Neural progenitor cell (in vitro differentiated cells): ENCODE measurements at regions not wholly inside any gene's neighbourhood (a gene's known extent, or its start where the extent isn't known, plus 50 kb on each side); places are given as distances from the start of the nearest gene placed in this dataset.

Experiments used
- DNase-seq: peaks from one replicate; pipeline ENCODE4 v3.0.0-alpha.2; 2016; ENCODE audit warnings: low spot score
- H2AFZ ChIP-seq: fragments of 200-600 bp; sonication (generic); replicated peaks from 2 replicates; pipeline ENCODE4 v1.6.1; 2016; ENCODE audit warnings: antibody characterized with exemption
- H3F3A ChIP-seq: fragments of 200-600 bp; sonication (generic); 2 replicates; pipeline ENCODE4 v1.6.1; 2016; ENCODE audit warnings: antibody characterized with exemption, low read depth
- H3K27ac ChIP-seq: fragments of 200-600 bp; sonication (generic); 2 replicates; pipeline ENCODE4 v1.5.1; 2016; ENCODE audit warnings: mild to moderate bottlenecking
- H3K27me3 ChIP-seq: fragments of 200-600 bp; sonication (generic); 2 replicates; pipeline ENCODE4 v1.6.1; 2016; ENCODE audit warnings: mild to moderate bottlenecking, moderate library complexity
- H3K36me3 ChIP-seq: fragments of 200-600 bp; sonication (generic); 2 replicates; pipeline ENCODE4 v1.5.1; 2016
- H3K4me1 ChIP-seq: fragments of 200-600 bp; sonication (generic); 2 replicates; pipeline ENCODE4 v1.6.1; 2016; ENCODE audit warnings: mixed run types
- H3K4me2 ChIP-seq: fragments of 200-600 bp; sonication (generic); 2 replicates; pipeline ENCODE4 v1.6.1; 2016
- H3K4me3 ChIP-seq: fragments of 200-600 bp; sonication (generic); 2 replicates; pipeline ENCODE4 v1.5.1; 2016
- H3K79me2 ChIP-seq: fragments of 200-600 bp; sonication (generic); 2 replicates; pipeline ENCODE4 v1.6.1; 2016; ENCODE audit warnings: low read depth
- H3K9ac ChIP-seq: fragments of 200-600 bp; sonication (generic); 2 replicates; pipeline ENCODE4 v1.6.1; 2016
- H3K9me3 ChIP-seq: fragments of 200-600 bp; sonication (generic); 2 replicates; pipeline ENCODE4 v1.5.1; 2016; ENCODE audit warnings: low read depth
- H4K20me1 ChIP-seq: fragments of 200-600 bp; sonication (generic); 2 replicates; pipeline ENCODE4 v1.6.1; 2016; ENCODE audit warnings: low read depth
- H3K27ac Mint-ChIP-seq: 3 replicates; pipeline ENCODE4 v1.8.0; 2021; ENCODE audit warnings: mixed read lengths
- H3K27me3 Mint-ChIP-seq: 2 replicates; pipeline ENCODE4 v1.8.0; 2022; ENCODE audit warnings: low read depth, mild to moderate bottlenecking, inconsistent platforms, moderate library complexity, mixed read lengths; ENCODE audit not compliant: insufficient read depth
- H3K36me3 Mint-ChIP-seq: 3 replicates; pipeline ENCODE4 v1.8.0; 2021; ENCODE audit warnings: mixed read lengths
- H3K4me1 Mint-ChIP-seq: 3 replicates; pipeline ENCODE4 v1.8.0; 2021; ENCODE audit warnings: mixed read lengths
- H3K4me3 Mint-ChIP-seq: 3 replicates; pipeline ENCODE4 v1.8.0; 2021; ENCODE audit warnings: mild to moderate bottlenecking, moderate library complexity, mixed read lengths
- H3K9me3 Mint-ChIP-seq: 3 replicates; pipeline ENCODE4 v1.8.0; 2020; ENCODE audit warnings: mixed read lengths
- CTCF ChIP-seq: fragments of 200-600 bp; sonication (generic); IDR thresholded peaks from 2 replicates; pipeline ENCODE4 v1.5.1; 2017; ENCODE audit warnings: antibody characterized with exemption, mild to moderate bottlenecking
- EZH2 ChIP-seq: fragments of 200-600 bp; sonication (generic); IDR thresholded peaks from 2 replicates; pipeline ENCODE4 v1.6.1; 2017; ENCODE audit warnings: antibody characterized with exemption, mild to moderate bottlenecking, moderate library complexity
- EZH2phosphoT487 ChIP-seq: fragments of 200-600 bp; sonication (generic); IDR thresholded peaks from 2 replicates; pipeline ENCODE4 v1.6.1; 2017; ENCODE audit warnings: antibody characterized with exemption

GRCh38 chr4:117515921-117516320, 430.5 kb upstream of the TRAM1L1 start:
- Histone ChIP-seq H3K9ac (no peak overlapping the region), H2AFZ (no peak overlapping the region), H3K27ac (no peak overlapping the region), H3K36me3 (no peaks in the 10 kb centered on the region), H3K79me2 (no peaks in the 10 kb centered on the region), H3K27me3 (no peaks in the 10 kb centered on the region), H3K4me2 (no peak overlapping the region), H4K20me1 (no peaks in the 10 kb centered on the region), H3K9me3 (no peaks in the 10 kb centered on the region), H3K4me3 (no peak overlapping the region), H3F3A (no peaks in the 10 kb centered on the region), H3K4me1 (peaks cover 12% of the 10 kb centered on the region)
- TF ChIP-seq EZH2phosphoT487 (no peak), CTCF (no peak), EZH2 (no peak)
- peaks cover 14% of the 10 kb centered on the region for H3K4me1 Mint-ChIP-seq
- H3K27me3 Mint-ChIP-seq: peaks cover 4% of the 10 kb centered on the region
- no peak overlapping the region for H3K27ac Mint-ChIP-seq
- H3K9me3 Mint-ChIP-seq: peaks cover 20% of the 10 kb centered on the region
- no peak overlapping the region for H3K4me3 Mint-ChIP-seq
- H3K36me3 Mint-ChIP-seq: no peaks in the 10 kb centered on the region
- no peak for DNase-seq

GRCh38 chr4:117527601-117528000, 442.2 kb upstream of the TRAM1L1 start:
- TF ChIP-seq CTCF (no peak), EZH2phosphoT487 (no peak), EZH2 (no peak)
- H3K27ac ChIP-seq: no peak overlapping the region
- DNase-seq: no peak
- Mint-ChIP-seq H3K27me3 (no peaks in the 10 kb centered on the region), H3K9me3 (no peaks in the 10 kb centered on the region), H3K27ac (no peak overlapping the region), H3K4me1 (no peaks in the 10 kb centered on the region), H3K36me3 (no peaks in the 10 kb centered on the region), H3K4me3 (no peak overlapping the region)
- no peaks in the 10 kb centered on the region for H3K27me3 ChIP-seq
- no peak overlapping the region for H3K9ac ChIP-seq
- no peaks in the 10 kb centered on the region for H3K36me3 ChIP-seq
- no peaks in the 10 kb centered on the region for H3K9me3 ChIP-seq
- no peaks in the 10 kb centered on the region for H3K79me2 ChIP-seq
- H3F3A ChIP-seq: no peaks in the 10 kb centered on the region
- H3K4me1 ChIP-seq: no peaks in the 10 kb centered on the region
- no peak overlapping the region for H3K4me2 ChIP-seq
- H2AFZ ChIP-seq: no peak overlapping the region
- H4K20me1 ChIP-seq: no peaks in the 10 kb centered on the region
- H3K4me3 ChIP-seq: no peak overlapping the region

GRCh38 chr4:117529401-117529800, 444.0 kb upstream of the TRAM1L1 start:
- Histone ChIP-seq H3K4me1 (no peaks in the 10 kb centered on the region), H3F3A (no peaks in the 10 kb centered on the region), H2AFZ (no peak overlapping the region), H3K79me2 (no peaks in the 10 kb centered on the region), H3K4me2 (no peak overlapping the region), H3K4me3 (no peak overlapping the region), H3K9me3 (no peaks in the 10 kb centered on the region), H3K9ac (no peak overlapping the region), H3K36me3 (no peaks in the 10 kb centered on the region), H3K27me3 (no peaks in the 10 kb centered on the region), H3K27ac (no peak overlapping the region), H4K20me1 (no peaks in the 10 kb centered on the region)
- TF ChIP-seq EZH2 (no peak), CTCF (no peak), EZH2phosphoT487 (no peak)
- Mint-ChIP-seq H3K4me1 (no peaks in the 10 kb centered on the region), H3K9me3 (no peaks in the 10 kb centered on the region), H3K36me3 (no peaks in the 10 kb centered on the region), H3K27ac (no peak overlapping the region), H3K4me3 (no peak overlapping the region), H3K27me3 (no peaks in the 10 kb centered on the region)
- DNase-seq: no peak

- Histone ChIP-seq H2AFZ (no peak overlapping the region), H4K20me1 (no peaks in the 10 kb centered on the region), H3K4me3 (no peak overlapping the region), H3K4me1 (no peaks in the 10 kb centered on the region), H3K36me3 (no peaks in the 10 kb centered on the region), H3K9ac (no peak overlapping the region), H3K9me3 (no peaks in the 10 kb centered on the region), H3K27me3 (no peaks in the 10 kb centered on the region), H3K27ac (no peak overlapping the region), H3F3A (no peaks in the 10 kb centered on the region), H3K4me2 (no peak overlapping the region), H3K79me2 (no peaks in the 10 kb centered on the region)
- no peak for TF ChIP-seq CTCF
- TF ChIP-seq EZH2phosphoT487: no peak
- no peak for TF ChIP-seq EZH2
- Mint-ChIP-seq H3K36me3 (no peaks in the 10 kb centered on the region), H3K27me3 (no peaks in the 10 kb centered on the region), H3K27ac (no peak overlapping the region), H3K4me3 (no peak overlapping the region), H3K9me3 (no peaks in the 10 kb centered on the region), H3K4me1 (no peaks in the 10 kb centered on the region)
- DNase-seq: no peak
Measured at GRCh38 chr4:117533501-117533900, 448.1 kb upstream of the TRAM1L1 start.
